NCI-H128 (cell line): ENCODE measurements at regions not wholly inside any gene's neighbourhood (a gene's known extent, or its start where the extent isn't known, plus 50 kb on each side); places are given as distances from the start of the nearest gene placed in this dataset.
A peak's percentile ranks its signal among the peaks of the same experiment; 100 is the strongest.
"Not testable (repeated sequence)": the region's sequence is repeated elsewhere in the genome, so short reads cannot be mapped to it uniquely, and the experiment has no call there.

Source experiments
- DNase-seq: peaks from one replicate; lab custom pipeline; 2025; ENCODE audit not compliant: unreplicated experiment; lab: John Stamatoyannopoulos, UW

- no peak for DNase-seq
Measured at GRCh38 chr18:43949291-43949690, 672.0 kb upstream of the SYT4 start.

- no peak for DNase-seq
Measured at GRCh38 chr18:43950062-43950461, 672.8 kb upstream of the SYT4 start.

GRCh38 chr18:43952398-43952797 is 675.1 kb upstream of the SYT4 start:
- DNase-seq: no peak

GRCh38 chr18:43961722-43962121 is 684.4 kb upstream of the SYT4 start:
- no peak for DNase-seq

- no peak for DNase-seq
Measured at GRCh38 chr18:43964666-43965065, 687.4 kb upstream of the SYT4 start.

- no peak for DNase-seq
Measured at GRCh38 chr18:43965691-43966090, 688.4 kb upstream of the SYT4 start.

GRCh38 chr18:43970656-43971055 is 693.4 kb upstream of the SYT4 start:
- DNase-seq: no peak

- DNase-seq: no peak
Measured at GRCh38 chr18:43978174-43978573, 700.9 kb upstream of the SYT4 start.

- no peak for DNase-seq
Measured at GRCh38 chr18:43982582-43982981, 698.1 kb upstream of the SETBP1 start.

GRCh38 chr18:43987061-43987460 is 693.6 kb upstream of the SETBP1 start:
- not testable (repeated sequence) for DNase-seq

GRCh38 chr18:43992741-43993140 is 687.9 kb upstream of the SETBP1 start:
- DNase-seq: no peak

- DNase-seq: no peak
Measured at GRCh38 chr18:43994381-43994780, 686.3 kb upstream of the SETBP1 start.

- DNase-seq: no peak
Measured at GRCh38 chr18:44013871-44014270, 666.8 kb upstream of the SETBP1 start.

GRCh38 chr18:44025421-44025820 is 655.3 kb upstream of the SETBP1 start:
- no peak for DNase-seq

- DNase-seq: no peak
Measured at GRCh38 chr18:44028109-44028508, 652.6 kb upstream of the SETBP1 start.

- no peak for DNase-seq
Measured at GRCh38 chr18:44031063-44031462, 649.6 kb upstream of the SETBP1 start.

- DNase-seq: no peak
Measured at GRCh38 chr18:44033144-44033701, 647.5 kb upstream of the SETBP1 start.

- no peak for DNase-seq
Measured at GRCh38 chr18:44035554-44035953, 645.1 kb upstream of the SETBP1 start.

GRCh38 chr18:44036501-44036900 is 644.2 kb upstream of the SETBP1 start:
- DNase-seq: peak; percentile 21

- no peak for DNase-seq
Measured at GRCh38 chr18:44039216-44039615, 641.5 kb upstream of the SETBP1 start.

- no peak for DNase-seq
Measured at GRCh38 chr18:44039826-44040225, 640.9 kb upstream of the SETBP1 start.

- no peak for DNase-seq
Measured at GRCh38 chr18:44041553-44041952, 639.1 kb upstream of the SETBP1 start.

GRCh38 chr18:44041961-44042360 is 638.7 kb upstream of the SETBP1 start:
- DNase-seq: no peak
